H1 (cell line): ENCODE measurements at regions not wholly inside any gene's neighbourhood (a gene's known extent, or its start where the extent isn't known, plus 50 kb on each side); places are given as distances from the start of the nearest gene placed in this dataset.

Experiments used
- CEBPB ChIP-seq: IDR thresholded peaks from 2 replicates; pipeline ENCODE4 v1.6.1; 2012; ENCODE audit warnings: low read depth, low read length
- EP300 ChIP-seq, 2 experiments: IDR thresholded peaks; 1 replicate in 1 of 2; 2 replicates in 1 of 2; pipeline ENCODE4 v1.6.1; 2011 to 2012; ENCODE audit warnings: low read depth in 2 of 2, low read length in 2 of 2, mild to moderate bottlenecking in 2 of 2, borderline replicate concordance in 1 of 2, inconsistent platforms in 1 of 2, moderate library complexity in 1 of 2
- EZH2 ChIP-seq: fragments of 200-600 bp; sonication (generic); IDR thresholded peaks from 2 replicates; pipeline ENCODE4 v1.7.1; 2012; ENCODE audit warnings: low read depth, mild to moderate bottlenecking, moderate library complexity, low read length, inconsistent platforms; ENCODE audit not compliant: severe bottlenecking
- HDAC2 ChIP-seq, 2 experiments: fragments of 300-600 bp in 1 of 2; sonication (generic) in 1 of 2; IDR thresholded peaks; 2 replicates each; pipeline ENCODE4 v1.6.1; 2011 to 2012; ENCODE audit warnings: low read depth in 2 of 2, low read length in 2 of 2, mild to moderate bottlenecking in 2 of 2, moderate library complexity in 2 of 2, borderline replicate concordance in 1 of 2, inconsistent platforms in 1 of 2
- JUN ChIP-seq: IDR thresholded peaks from 2 replicates; pipeline ENCODE4 v1.6.1; 2011; ENCODE audit warnings: low read depth, mild to moderate bottlenecking, improper control_type of control experiment, low read length
- JUND ChIP-seq: IDR thresholded peaks from 2 replicates; pipeline ENCODE4 v1.6.1; 2011; ENCODE audit warnings: mild to moderate bottlenecking, improper control_type of control experiment, low read length
- MAX ChIP-seq: IDR thresholded peaks from 2 replicates; pipeline ENCODE4 v1.6.1; 2012; ENCODE audit warnings: inconsistent platforms
- POLR2A ChIP-seq, 2 experiments: IDR thresholded peaks; 1 replicate in 1 of 2; 2 replicates in 1 of 2; pipeline ENCODE4 v1.6.1; 2011; ENCODE audit warnings: low read depth in 2 of 2, low read length in 2 of 2, mild to moderate bottlenecking in 2 of 2; ENCODE audit errors: control extremely low read depth in 1 of 2
- RAD21 ChIP-seq, 2 experiments: IDR thresholded peaks in 1 of 2; conservative IDR thresholded peaks in 1 of 2; 2 replicates each; pipeline ENCODE4 v1.6.1; 2011; ENCODE audit warnings: low read depth in 2 of 2, low read length in 2 of 2, improper control_type of control experiment in 1 of 2, inconsistent platforms in 1 of 2, mild to moderate bottlenecking in 1 of 2, moderate library complexity in 1 of 2
- RFX5 ChIP-seq: IDR thresholded peaks from 2 replicates; pipeline ENCODE4 v1.6.1; 2011; ENCODE audit warnings: low read depth, low read length, improper control_type of control experiment, borderline replicate concordance
- SUZ12 ChIP-seq: fragments of 200-600 bp; sonication (generic); IDR thresholded peaks from 2 replicates; pipeline ENCODE4 v1.6.1; 2012; ENCODE audit warnings: mild to moderate bottlenecking, inconsistent platforms, low read length, moderate library complexity, mixed read lengths
- TF ChIP-seq, protein P1 (sequence below), 3 experiments: IDR thresholded peaks; 1 replicate in 2 of 3; 2 replicates in 1 of 3; pipeline versions ENCODE4 v1.5.1 to v1.6.1; 2011; ENCODE audit warnings: low read length in 3 of 3, mild to moderate bottlenecking in 3 of 3, inconsistent platforms in 2 of 3, low read depth in 1 of 3, moderate library complexity in 1 of 3; ENCODE audit not compliant: insufficient read depth in 1 of 3; ENCODE audit errors: control extremely low read depth in 1 of 3

DNA sequence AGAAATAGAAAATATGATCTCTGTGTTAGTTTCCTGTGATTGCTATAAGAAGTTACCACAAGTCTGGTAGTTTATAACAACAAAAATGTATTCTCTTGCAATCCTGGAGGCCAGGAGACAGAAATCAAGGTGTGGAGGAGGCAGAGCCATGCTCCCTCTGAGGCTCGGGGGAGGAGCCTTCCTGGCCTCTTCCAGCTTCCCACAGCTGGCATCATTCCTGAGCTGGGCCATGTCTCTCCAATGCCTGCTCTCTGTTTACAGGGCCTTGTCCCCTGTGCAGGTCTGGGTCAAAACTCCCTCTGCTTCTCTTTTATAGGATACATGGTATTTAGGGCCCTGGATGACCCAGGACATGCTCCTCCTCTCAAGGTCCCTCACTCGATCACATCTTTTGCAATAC lies 81.3 kb upstream of the RET start:
- TF ChIP-seq, protein P1, sequence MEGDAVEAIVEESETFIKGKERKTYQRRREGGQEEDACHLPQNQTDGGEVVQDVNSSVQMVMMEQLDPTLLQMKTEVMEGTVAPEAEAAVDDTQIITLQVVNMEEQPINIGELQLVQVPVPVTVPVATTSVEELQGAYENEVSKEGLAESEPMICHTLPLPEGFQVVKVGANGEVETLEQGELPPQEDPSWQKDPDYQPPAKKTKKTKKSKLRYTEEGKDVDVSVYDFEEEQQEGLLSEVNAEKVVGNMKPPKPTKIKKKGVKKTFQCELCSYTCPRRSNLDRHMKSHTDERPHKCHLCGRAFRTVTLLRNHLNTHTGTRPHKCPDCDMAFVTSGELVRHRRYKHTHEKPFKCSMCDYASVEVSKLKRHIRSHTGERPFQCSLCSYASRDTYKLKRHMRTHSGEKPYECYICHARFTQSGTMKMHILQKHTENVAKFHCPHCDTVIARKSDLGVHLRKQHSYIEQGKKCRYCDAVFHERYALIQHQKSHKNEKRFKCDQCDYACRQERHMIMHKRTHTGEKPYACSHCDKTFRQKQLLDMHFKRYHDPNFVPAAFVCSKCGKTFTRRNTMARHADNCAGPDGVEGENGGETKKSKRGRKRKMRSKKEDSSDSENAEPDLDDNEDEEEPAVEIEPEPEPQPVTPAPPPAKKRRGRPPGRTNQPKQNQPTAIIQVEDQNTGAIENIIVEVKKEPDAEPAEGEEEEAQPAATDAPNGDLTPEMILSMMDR (IDR thresholded peaks at IDR 0.05; ENCODE audit: control extremely low read depth in 1 of 3, insufficient read depth in 1 of 3, low read depth in 1 of 3, low read length in 3 of 3) = no peak
- TF ChIP-seq JUND = no peak
- TF ChIP-seq HDAC2 (IDR thresholded peaks at IDR 0.05; ENCODE audit: borderline replicate concordance in 1 of 2, low read depth in 2 of 2, low read length in 2 of 2) = no peak
- TF ChIP-seq EZH2 = no peak
- no peak for TF ChIP-seq SUZ12
- TF ChIP-seq CEBPB = no peak
- TF ChIP-seq MAX = no peak
- no peak for TF ChIP-seq EP300 (IDR thresholded peaks at IDR 0.05; ENCODE audit: borderline replicate concordance in 1 of 2, low read depth in 2 of 2, low read length in 2 of 2)
- TF ChIP-seq POLR2A (IDR thresholded peaks at IDR 0.05; ENCODE audit: control extremely low read depth in 1 of 2, low read depth in 2 of 2, low read length in 2 of 2) = no peak
- TF ChIP-seq RAD21 (IDR thresholded peaks at IDR 0.05 in 1 of 2, conservative IDR thresholded peaks at IDR 0.05 in 1 of 2; ENCODE audit: low read depth in 2 of 2, low read length in 2 of 2) = no peak
- TF ChIP-seq RFX5 = no peak
- TF ChIP-seq JUN = no peak
